Caco-2 (cell line): ENCODE measurements at regions not wholly inside any gene's neighbourhood (a gene's known extent, or its start where the extent isn't known, plus 50 kb on each side); places are given as distances from the start of the nearest gene placed in this dataset.

Experiments
- BruUV-seq: library from RNA; stranded (reverse); fragments of 400-500 nt; replicated peaks from 2 replicates; lab custom pipeline; 2021; lab: Mats Ljungman, UMichigan
- CTCF ChIA-PET: fragments of 300-600 bp; sonication (Branson Sonifier 250); formaldehyde crosslinking; loops from one replicate; lab custom pipeline; 2022; ENCODE audit warnings: antibody characterized with exemption; lab: Charles Lee
- POLR2A ChIA-PET: fragments of 300-600 bp; sonication (Branson Sonifier 250); formaldehyde crosslinking; loops from one replicate; lab custom pipeline; 2022; ENCODE audit warnings: antibody characterized with exemption; lab: Charles Lee
- DNase-seq, 2 experiments: peaks; one replicate each; pipeline versions ENCODE4 v3.0.0 to v3.0.0-alpha.2; 2020 to 2022
- H3K27me3 ChIP-seq: replicated peaks from 2 replicates; pipeline ENCODE4 v1.6.0; 2011; ENCODE audit warnings: low read length; ENCODE audit not compliant: control insufficient read depth, insufficient read depth
- H3K36me3 ChIP-seq: 2 replicates; pipeline ENCODE4 v1.5.1; 2011; ENCODE audit warnings: low read length; ENCODE audit not compliant: control insufficient read depth, insufficient read depth
- H3K4me1 ChIP-seq: fragments of 250-450 bp; sonication (Bioruptor Pico); 2 replicates; pipeline ENCODE4 v1.5.1; 2020; ENCODE audit warnings: mild to moderate bottlenecking
- H3K4me3 ChIP-seq: 2 replicates; pipeline ENCODE4 v1.5.1; 2011; ENCODE audit warnings: low read depth, mild to moderate bottlenecking, control low read depth, low read length
- H3K9me3 ChIP-seq: fragments of 250-450 bp; sonication (Bioruptor Pico); 2 replicates; pipeline ENCODE4 v1.5.1; 2020; ENCODE audit warnings: mild to moderate bottlenecking, moderate library complexity
- H3K27ac Mint-ChIP-seq: one replicate; pipeline ENCODE4 v1.8.0; 2022; ENCODE audit warnings: mixed read lengths; ENCODE audit not compliant: unreplicated experiment
- H3K27me3 Mint-ChIP-seq: one replicate; pipeline ENCODE4 v1.8.0; 2022; ENCODE audit warnings: mixed read lengths; ENCODE audit not compliant: insufficient read depth, unreplicated experiment
- H3K36me3 Mint-ChIP-seq: one replicate; pipeline ENCODE4 v1.8.0; 2022; ENCODE audit warnings: mild to moderate bottlenecking, mixed read lengths; ENCODE audit not compliant: insufficient read depth, unreplicated experiment
- H3K4me1 Mint-ChIP-seq: one replicate; pipeline ENCODE4 v1.8.0; 2022; ENCODE audit warnings: low read depth, mixed read lengths; ENCODE audit not compliant: unreplicated experiment
- H3K4me3 Mint-ChIP-seq: one replicate; pipeline ENCODE4 v1.8.0; 2022; ENCODE audit warnings: mild to moderate bottlenecking, moderate library complexity, mixed read lengths; ENCODE audit not compliant: unreplicated experiment
- H3K9me3 Mint-ChIP-seq: one replicate; pipeline ENCODE4 v1.8.0; 2022; ENCODE audit warnings: mixed read lengths; ENCODE audit not compliant: unreplicated experiment
- CTCF ChIP-seq, 2 experiments: fragments of 200-600 bp in 1 of 2; IDR thresholded peaks; 1 replicate in 1 of 2; 2 replicates in 1 of 2; pipeline versions ENCODE4 v1.5.1 to v1.8.0; 2011 to 2022; ENCODE audit warnings: antibody characterized with exemption in 1 of 2, control low read depth in 1 of 2, inconsistent platforms in 1 of 2, low read depth in 1 of 2, low read length in 1 of 2, mild to moderate bottlenecking in 1 of 2, moderate library complexity in 1 of 2; ENCODE audit not compliant: insufficient read depth in 1 of 2, severe bottlenecking in 1 of 2, unreplicated experiment in 1 of 2
- intact Hi-C: fragments of 100-400 bp; cut with micrococcal nuclease; formaldehyde crosslinking; loops from one replicate; pipeline ENCODE4 v1.10.0; 2022; ENCODE audit not compliant: unreplicated experiment

- no peaks in the 10 kb centered on the region for H3K4me1 ChIP-seq
- CTCF ChIA-PET: no interaction called here
- H3K4me3 Mint-ChIP-seq: no peak overlapping the region
- H3K36me3 ChIP-seq: no peaks in the 10 kb centered on the region
- H3K27me3 Mint-ChIP-seq: no peaks in the 10 kb centered on the region
- H3K4me1 Mint-ChIP-seq: no peaks in the 10 kb centered on the region
- peaks cover 11% of the 10 kb centered on the region for H3K9me3 Mint-ChIP-seq
- DNase-seq: no peak
- H3K4me3 ChIP-seq: no peak overlapping the region
- H3K27ac Mint-ChIP-seq: no peak overlapping the region
- H3K36me3 Mint-ChIP-seq: no peaks in the 10 kb centered on the region
- H3K9me3 ChIP-seq: 0 out of 2 replicates have a peak, but pooled peaks cover 3% of the 10 kb centered on the region
- no peaks in the 10 kb centered on the region for H3K27me3 ChIP-seq
- POLR2A ChIA-PET: no interaction called here
- intact Hi-C loops: no loop called here
- no TSS peak for BruUV-seq
- TF ChIP-seq CTCF (IDR thresholded peaks at IDR 0.05; ENCODE audit: insufficient read depth in 1 of 2, low read depth in 1 of 2, low read length in 1 of 2, severe bottlenecking in 1 of 2, unreplicated experiment in 1 of 2): no peak
Observed at GRCh38 chr15:46751303-46751702, 966.0 kb upstream of the SEMA6D start.

- no peaks in the 10 kb centered on the region for H3K36me3 ChIP-seq
- no peaks in the 10 kb centered on the region for H3K4me1 Mint-ChIP-seq
- no peaks in the 10 kb centered on the region for H3K27me3 Mint-ChIP-seq
- no peaks in the 10 kb centered on the region for H3K36me3 Mint-ChIP-seq
- H3K27ac Mint-ChIP-seq: no peak overlapping the region
- DNase-seq: no peak
- no peaks in the 10 kb centered on the region for H3K27me3 ChIP-seq
- BruUV-seq: no TSS peak
- H3K4me3 ChIP-seq: no peak overlapping the region
- no peak for TF ChIP-seq CTCF (IDR thresholded peaks at IDR 0.05; ENCODE audit: insufficient read depth in 1 of 2, low read depth in 1 of 2, low read length in 1 of 2, severe bottlenecking in 1 of 2, unreplicated experiment in 1 of 2)
- H3K4me3 Mint-ChIP-seq: no peak overlapping the region
- H3K4me1 ChIP-seq: no peaks in the 10 kb centered on the region
- POLR2A ChIA-PET: no interaction called here
- CTCF ChIA-PET: no interaction called here
- intact Hi-C loops: no loop called here
- peaks cover 24% of the 10 kb centered on the region for H3K9me3 Mint-ChIP-seq
- H3K9me3 ChIP-seq: 0 out of 2 replicates have a peak, but pooled peaks cover 3% of the 10 kb centered on the region
Observed at GRCh38 chr15:46753946-46754345, 963.4 kb upstream of the SEMA6D start.

- H3K27me3 Mint-ChIP-seq: no peaks in the 10 kb centered on the region
- ChIA-PET POLR2A (no interaction called here), CTCF (no interaction called here)
- TF ChIP-seq CTCF (IDR thresholded peaks at IDR 0.05; ENCODE audit: insufficient read depth in 1 of 2, low read depth in 1 of 2, low read length in 1 of 2, severe bottlenecking in 1 of 2, unreplicated experiment in 1 of 2): no peak
- no peak overlapping the region for H3K4me3 Mint-ChIP-seq
- H3K36me3 ChIP-seq: no peaks in the 10 kb centered on the region
- no peaks in the 10 kb centered on the region for H3K4me1 Mint-ChIP-seq
- H3K9me3 Mint-ChIP-seq: peaks cover 20% of the 10 kb centered on the region
- peaks cover 6% of the 10 kb centered on the region for H3K36me3 Mint-ChIP-seq
- peaks cover 15% of the 10 kb centered on the region for H3K4me1 ChIP-seq
- peaks cover 9% of the 10 kb centered on the region; the same call in 1 of the 2 replicates for H3K9me3 ChIP-seq
- no peak overlapping the region for H3K27ac Mint-ChIP-seq
- DNase-seq: no peak
- BruUV-seq: no TSS peak
- H3K27me3 ChIP-seq: no peaks in the 10 kb centered on the region
- no peak overlapping the region for H3K4me3 ChIP-seq
- intact Hi-C loops: no loop called here
Observed at GRCh38 chr15:46763091-46763490, 954.2 kb upstream of the SEMA6D start.
